ENCODE measurements at regions not wholly inside any gene's neighbourhood (a gene's known extent, or its start where the extent isn't known, plus 50 kb on each side); places are given as distances from the start of the nearest gene placed in this dataset.

DNA sequence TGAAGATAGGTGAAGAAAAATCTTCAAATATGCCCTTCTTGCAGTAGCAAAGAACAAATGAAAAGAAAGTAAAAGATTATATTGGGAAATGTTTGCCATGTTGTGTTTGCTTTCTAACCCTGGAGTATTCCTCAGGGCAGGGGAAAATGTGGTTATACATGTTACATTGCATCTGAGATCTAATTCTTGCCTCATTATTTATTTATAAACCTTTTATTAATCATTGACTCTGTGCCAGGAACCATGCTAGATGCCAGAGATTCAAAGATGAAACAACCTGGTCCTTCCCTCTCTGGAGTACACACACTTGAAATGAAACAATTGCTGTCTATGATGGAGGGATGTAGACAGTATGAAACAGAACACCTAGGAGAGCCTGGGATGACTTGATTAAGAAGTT is 128.1 kb upstream of the HMGA2 start:
- TF ChIP-seq, protein P1, sequence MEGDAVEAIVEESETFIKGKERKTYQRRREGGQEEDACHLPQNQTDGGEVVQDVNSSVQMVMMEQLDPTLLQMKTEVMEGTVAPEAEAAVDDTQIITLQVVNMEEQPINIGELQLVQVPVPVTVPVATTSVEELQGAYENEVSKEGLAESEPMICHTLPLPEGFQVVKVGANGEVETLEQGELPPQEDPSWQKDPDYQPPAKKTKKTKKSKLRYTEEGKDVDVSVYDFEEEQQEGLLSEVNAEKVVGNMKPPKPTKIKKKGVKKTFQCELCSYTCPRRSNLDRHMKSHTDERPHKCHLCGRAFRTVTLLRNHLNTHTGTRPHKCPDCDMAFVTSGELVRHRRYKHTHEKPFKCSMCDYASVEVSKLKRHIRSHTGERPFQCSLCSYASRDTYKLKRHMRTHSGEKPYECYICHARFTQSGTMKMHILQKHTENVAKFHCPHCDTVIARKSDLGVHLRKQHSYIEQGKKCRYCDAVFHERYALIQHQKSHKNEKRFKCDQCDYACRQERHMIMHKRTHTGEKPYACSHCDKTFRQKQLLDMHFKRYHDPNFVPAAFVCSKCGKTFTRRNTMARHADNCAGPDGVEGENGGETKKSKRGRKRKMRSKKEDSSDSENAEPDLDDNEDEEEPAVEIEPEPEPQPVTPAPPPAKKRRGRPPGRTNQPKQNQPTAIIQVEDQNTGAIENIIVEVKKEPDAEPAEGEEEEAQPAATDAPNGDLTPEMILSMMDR (IDR thresholded peaks at IDR 0.05): no peak
- no peak for TF ChIP-seq POLR2A (IDR thresholded peaks at IDR 0.05)
- no peak for TF ChIP-seq EP300 (IDR thresholded peaks at IDR 0.05)
- no peak for TF ChIP-seq POLR2AphosphoS5 (IDR thresholded peaks at IDR 0.05)

All from sigmoid colon (tissue), 4 donors.